ENCODE measurements at regions not wholly inside any gene's neighbourhood (a gene's known extent, or its start where the extent isn't known, plus 50 kb on each side); places are given as distances from the start of the nearest gene placed in this dataset.

GRCh38 chr6:166678426-166678825 is 51.4 kb upstream of the RPS6KA2 start:
- peaks cover 0 to 7% of the 10 kb centered on the region in 2 donors for H3K9me3 ChIP-seq (replicated peaks in 1 of 2; ENCODE audit: control insufficient read depth in 1 of 2, insufficient read depth in 1 of 2, low read length in 2 of 2)
- Mint-ChIP-seq H3K27me3 (ENCODE audit: low read depth in 3 of 3) (peaks cover 5 to 11% (median 8%) of the 10 kb centered on the region in 3 donors), H3K27ac (no peak overlapping the region), H3K4me1 (peaks cover 3% of the 10 kb centered on the region), H3K9me3 (peaks cover 0 to 9% (median 5%) of the 10 kb centered on the region in 7 donors), H3K4me3 (no peak overlapping the region), H3K36me3 (no peaks in the 10 kb centered on the region)
- H3K27me3 ChIP-seq (ENCODE audit: control insufficient read depth in 2 of 2, insufficient read depth in 2 of 2, low read length in 2 of 2), result peaks cover 0 to under 1% of the 10 kb centered on the region in 2 donors
- DNase-seq, result no peak
- no peak overlapping the region for H3K4me3 ChIP-seq (replicated peaks in 1 of 3; ENCODE audit: low read depth in 2 of 3, low read length in 3 of 3)
- no peaks in the 10 kb centered on the region for H4K20me1 ChIP-seq (ENCODE audit: insufficient read depth, low read length)
- no peaks in the 10 kb centered on the region for H3K79me2 ChIP-seq (ENCODE audit: insufficient read depth, low read length)
- H2AFZ ChIP-seq (ENCODE audit: insufficient read depth, low read depth, low read length, poor library complexity, severe bottlenecking), result no peak overlapping the region
- no peaks in the 10 kb centered on the region for H3K4me1 ChIP-seq (ENCODE audit: control insufficient read depth in 1 of 2, insufficient read depth in 2 of 2, low read length in 2 of 2)
- no peak for TF ChIP-seq CTCF (IDR thresholded peaks at IDR 0.05)
- no peak overlapping the region for H3K4me2 ChIP-seq (replicated peaks; ENCODE audit: extremely low read depth, low read length, poor library complexity, severe bottlenecking)
- no peak overlapping the region for H3K27ac ChIP-seq (ENCODE audit: low read depth in 1 of 2, low read length in 2 of 2)
- intact Hi-C loops (cut with micrococcal nuclease), result no loop called here
- H3K9ac ChIP-seq (ENCODE audit: insufficient read depth, low read length, poor library complexity, severe bottlenecking), result no peak overlapping the region
- 100% methylated on average over 7 of the region's 10 CpGs for WGBS (ENCODE audit: insufficient coverage)
- H3K36me3 ChIP-seq (replicated peaks in 1 of 2; ENCODE audit: control insufficient read depth in 1 of 2, insufficient read depth in 2 of 2, low read length in 2 of 2), result no peaks in the 10 kb centered on the region

- H3K9me3 ChIP-seq (replicated peaks in 1 of 2; ENCODE audit: control insufficient read depth in 1 of 2, insufficient read depth in 1 of 2, low read length in 2 of 2), result peaks cover 0 to 7% of the 10 kb centered on the region in 2 donors
- Mint-ChIP-seq H3K27ac (no peak overlapping the region), H3K36me3 (no peaks in the 10 kb centered on the region), H3K4me3 (no peak overlapping the region), H3K9me3 (peaks cover 0 to 9% (median 5%) of the 10 kb centered on the region in 7 donors), H3K4me1 (peaks cover 3% of the 10 kb centered on the region), H3K27me3 (ENCODE audit: low read depth in 3 of 3) (peaks cover 5 to 14% (median 8%) of the 10 kb centered on the region in 3 donors)
- H3K79me2 ChIP-seq (ENCODE audit: insufficient read depth, low read length), result no peaks in the 10 kb centered on the region
- H3K9ac ChIP-seq (ENCODE audit: insufficient read depth, low read length, poor library complexity, severe bottlenecking), result no peak overlapping the region
- no peak overlapping the region for H3K4me3 ChIP-seq (replicated peaks in 1 of 3; ENCODE audit: low read depth in 2 of 3, low read length in 3 of 3)
- peaks cover 0 to 5% of the 10 kb centered on the region in 2 donors for H3K27me3 ChIP-seq (ENCODE audit: control insufficient read depth in 2 of 2, insufficient read depth in 2 of 2, low read length in 2 of 2)
- DNase-seq, result no peak
- H2AFZ ChIP-seq (ENCODE audit: insufficient read depth, low read depth, low read length, poor library complexity, severe bottlenecking), result no peak overlapping the region
- no peaks in the 10 kb centered on the region for H4K20me1 ChIP-seq (ENCODE audit: insufficient read depth, low read length)
- H3K4me2 ChIP-seq (replicated peaks; ENCODE audit: extremely low read depth, low read length, poor library complexity, severe bottlenecking), result no peak overlapping the region
- H3K36me3 ChIP-seq (replicated peaks in 1 of 2; ENCODE audit: control insufficient read depth in 1 of 2, insufficient read depth in 2 of 2, low read length in 2 of 2), result no peaks in the 10 kb centered on the region
- no peak overlapping the region for H3K27ac ChIP-seq (ENCODE audit: low read depth in 1 of 2, low read length in 2 of 2)
- no peak for TF ChIP-seq CTCF (IDR thresholded peaks at IDR 0.05)
- intact Hi-C loops (cut with micrococcal nuclease), result no loop called here
- 93% methylated on average over 5 of the region's 6 CpGs for WGBS (ENCODE audit: insufficient coverage)
- no peaks in the 10 kb centered on the region for H3K4me1 ChIP-seq (ENCODE audit: control insufficient read depth in 1 of 2, insufficient read depth in 2 of 2, low read length in 2 of 2)
These were observed 50.9 kb upstream of the RPS6KA2 start for GRCh38 chr6:166677941-166678340.
